ENCODE measurements at regions not wholly inside any gene's neighbourhood (a gene's known extent, or its start where the extent isn't known, plus 50 kb on each side); places are given as distances from the start of the nearest gene placed in this dataset.

GRCh38 chr7:96410126-96410839 is 88.4 kb upstream of the SLC25A13 start:
- DNase-seq (ENCODE audit: low read depth, low spot score): no peak
- Histone ChIP-seq H3K9me1 (replicated peaks; ENCODE audit: control insufficient read depth, extremely low read depth, insufficient read depth, low read length) (no peaks in the 10 kb centered on the region), H3K4me2 (ENCODE audit: insufficient read depth, low read length) (peak overlapping the region; percentile 57), H3K79me2 (ENCODE audit: control insufficient read depth, insufficient read depth, low read length) (no peaks in the 10 kb centered on the region), H3K4me3 (replicated peaks in 1 of 3; ENCODE audit: insufficient read depth in 1 of 3, low read depth in 1 of 3, low read length in 3 of 3) (no peak overlapping the region), H2AFZ (ENCODE audit: low read depth, low read length) (peak overlapping the region; percentile 66), H3K4me1 (ENCODE audit: control insufficient read depth, extremely low read depth, insufficient read depth, low read length) (peaks cover 11% of the 10 kb centered on the region), H3K9ac (replicated peaks; ENCODE audit: extremely low read depth, insufficient read depth, low read length) (no peak overlapping the region), H3K36me3 (ENCODE audit: control insufficient read depth in 2 of 2, extremely low read depth in 1 of 2, insufficient read depth in 2 of 2, low read length in 2 of 2) (no peaks in the 10 kb centered on the region), H3K27ac (ENCODE audit: insufficient read depth, low read depth, low read length) (peak overlapping the region; percentile 44), H3K27me3 (ENCODE audit: control insufficient read depth in 2 of 2, insufficient read depth in 2 of 2, low read length in 2 of 2) (no peaks in the 10 kb centered on the region), H3K9me3 (replicated peaks; ENCODE audit: control insufficient read depth, insufficient read depth, low read length) (no peaks in the 10 kb centered on the region), H4K20me1 (replicated peaks; ENCODE audit: control insufficient read depth, extremely low read depth, insufficient read depth, low read length) (no peaks in the 10 kb centered on the region)
- intact Hi-C loops (cut with micrococcal nuclease): loop anchor here (1.0 to 5.0 kb wide), 2 partner anchors 22 to 173 kb away; no protein-coding TSS in a partner anchor
- TF ChIP-seq JUN (IDR thresholded peaks at IDR 0.05; ENCODE audit: borderline replicate concordance, insufficient read depth, insufficient read length, low read depth): no peak
- no peak for TF ChIP-seq POLR2AphosphoS5 (IDR thresholded peaks at IDR 0.05; ENCODE audit: insufficient read depth, low read depth, low read length)
- TF ChIP-seq EZH2 (IDR thresholded peaks at IDR 0.05; ENCODE audit: borderline replicate concordance, low read depth, low read length, severe bottlenecking): no peak
- no peak for TF ChIP-seq CTCF (IDR thresholded peaks at IDR 0.05; ENCODE audit: extremely low read depth in 1 of 2, insufficient read depth in 1 of 2, low read depth in 1 of 2, low read length in 2 of 2)
- no peak for TF ChIP-seq FOS (IDR thresholded peaks at IDR 0.05; ENCODE audit: borderline replicate concordance, insufficient read depth, low read length)
- no peak for TF ChIP-seq GATA2 (IDR thresholded peaks at IDR 0.05; ENCODE audit: insufficient read depth, insufficient read length, low read depth, low read length)
- no peak for TF ChIP-seq MYC (IDR thresholded peaks at IDR 0.05; ENCODE audit: low read depth, low read length)
- TF ChIP-seq POLR2A (IDR thresholded peaks at IDR 0.05; ENCODE audit: low read depth, low read length): no peak
- no peak for FAIRE-seq
- POLR2A ChIA-PET: no interaction called here
- dilution Hi-C loops (cut with MboI; ENCODE audit: extremely low pct_ligation_motif_present, low sequenced_read_pairs): no loop called here
- CTCF ChIA-PET: no interaction called here
- no TSS peak for BruUV-seq (replicated peaks)
